Right ventricle myocardium superior (tissue), 1 donor: ENCODE measurements at regions not wholly inside any gene's neighbourhood (a gene's known extent, or its start where the extent isn't known, plus 50 kb on each side); places are given as distances from the start of the nearest gene placed in this dataset.

Source experiments
- ATAC-seq: fragments of 200-7000 bp; cut with Tn5 transposase; one replicate; pipeline ENCODE4 v1.9.1; 2020; ENCODE audit warnings: mild to moderate bottlenecking; ENCODE audit not compliant: poor library complexity
- DNase-seq: peaks from one replicate; pipeline ENCODE4 v3.0.0-alpha.2; 2020
- intact Hi-C: fragments of 100-400 bp; cut with DNase I; formaldehyde crosslinking; loops from one replicate; pipeline ENCODE4 v1.11.2; 2022
- donor health status: DM: no; HTN: yes; CAD: no; lungs with severe emphysema.

DNA sequence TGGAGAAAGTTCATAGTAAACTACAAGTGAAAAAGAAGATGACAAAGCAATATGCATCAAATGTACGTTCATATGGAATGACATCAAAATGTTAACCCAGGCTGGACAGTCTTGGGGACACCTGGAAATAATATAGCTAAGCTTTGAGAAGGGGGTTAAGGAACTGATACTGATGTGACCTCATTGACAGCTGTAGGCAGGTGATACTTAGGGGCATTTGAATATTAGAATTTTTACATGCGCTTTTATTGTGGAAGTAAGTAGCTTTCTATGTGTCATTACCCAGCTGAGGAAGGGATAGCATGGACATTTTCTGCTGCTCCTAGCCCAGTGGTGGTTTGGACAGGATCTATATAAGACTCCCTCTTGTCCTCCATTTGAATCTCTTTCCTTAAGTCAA lies 299.7 kb downstream of the CWC27 start:
- DNase-seq (no peak), ATAC-seq (no peak)
- intact Hi-C loops, result no loop called here

DNA sequence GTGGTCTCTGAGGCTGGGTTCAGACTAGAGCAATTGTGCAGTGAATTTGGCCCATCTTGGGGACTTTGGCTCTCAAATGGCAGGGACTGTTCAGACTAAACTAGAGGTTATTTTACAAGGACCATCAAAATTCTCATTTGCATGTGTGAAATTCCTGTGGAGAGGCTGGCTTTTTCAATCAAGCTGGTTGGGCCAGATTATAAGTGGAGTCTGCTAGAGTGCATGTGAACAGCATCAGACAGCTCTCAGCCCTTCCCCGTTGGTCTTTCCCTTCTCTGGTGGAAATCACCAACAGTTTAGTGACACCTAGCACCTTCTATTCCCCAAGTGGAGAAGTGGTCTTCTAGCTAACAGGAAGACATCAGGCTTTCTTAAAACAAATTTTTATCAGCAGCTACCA lies 301.3 kb downstream of the CWC27 start:
- intact Hi-C loops, result no loop called here
- DNase-seq (no peak), ATAC-seq (no peak)

DNA sequence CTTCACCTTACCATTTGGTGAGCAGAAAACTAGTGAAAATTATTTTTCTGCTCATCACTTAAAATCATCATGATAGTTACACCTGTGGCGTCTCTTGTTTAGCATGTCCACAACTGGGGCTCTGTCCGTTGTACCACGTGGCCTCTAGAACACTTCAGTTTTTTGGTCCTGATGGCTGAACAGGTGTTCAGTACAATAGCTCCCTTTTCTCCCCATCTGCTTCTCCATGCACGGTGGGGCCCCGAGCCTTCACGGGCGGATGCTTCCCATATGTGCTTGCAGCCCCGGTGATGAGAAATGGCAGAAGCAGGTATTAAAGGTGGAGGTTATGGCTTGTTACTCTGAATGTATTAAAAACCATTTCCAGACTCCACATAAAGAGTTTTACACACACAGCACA lies 304.1 kb downstream of the CWC27 start:
- ATAC-seq (no peak), DNase-seq (no peak)
- intact Hi-C loops, result no loop called here

DNA sequence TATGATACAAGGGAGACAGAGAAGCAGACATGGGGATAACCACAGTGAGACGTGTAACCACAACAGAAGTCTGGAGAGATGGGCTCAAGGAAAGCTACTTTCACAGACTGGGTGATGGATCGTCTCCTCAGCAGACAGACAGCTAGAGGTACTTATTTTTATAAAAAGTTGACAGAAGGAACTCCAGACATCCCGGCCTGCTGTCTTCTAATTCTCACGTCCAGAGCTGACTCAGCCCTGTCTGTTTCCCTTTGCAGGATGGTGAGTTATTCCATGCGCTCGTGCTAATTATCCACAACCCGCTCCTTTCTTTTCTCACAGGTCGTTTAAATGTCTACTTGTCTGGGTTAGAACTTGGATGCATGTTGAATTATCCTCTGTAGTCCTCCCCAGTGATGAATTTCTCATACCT lies 304.5 kb downstream of the CWC27 start:
- DNase-seq, result no peak

DNA sequence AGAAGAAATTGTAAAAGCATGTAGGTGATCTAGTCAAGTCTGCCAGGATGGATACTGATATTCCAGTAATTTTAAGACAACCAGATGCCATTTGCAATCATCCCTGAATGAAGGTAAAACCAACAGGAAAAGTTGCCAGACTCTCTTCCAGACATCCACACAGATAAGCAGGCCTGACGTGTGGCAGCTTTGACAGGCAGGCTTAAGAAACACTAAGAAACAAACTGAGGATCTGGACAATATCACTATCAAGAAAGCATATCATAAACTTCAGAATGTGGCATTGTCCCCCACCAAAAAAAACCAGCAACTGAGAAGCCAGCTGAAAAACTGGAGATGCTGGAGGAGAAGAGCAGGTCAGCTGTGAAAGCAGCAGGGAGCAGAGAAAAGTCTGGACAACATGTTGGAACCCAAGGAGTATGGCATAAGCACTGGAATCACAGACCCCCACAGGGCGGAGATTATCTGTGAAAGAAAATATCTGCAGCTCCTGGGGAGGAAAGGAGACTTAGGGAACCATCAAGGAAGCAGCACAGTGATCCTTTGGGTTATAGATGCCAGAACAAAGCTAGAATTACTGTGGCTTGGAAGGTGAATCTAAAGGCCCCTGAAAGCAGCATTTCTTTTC lies 307.0 kb downstream of the CWC27 start:
- intact Hi-C loops, result no loop called here
- DNase-seq (no peak), ATAC-seq (no peak)

More for the DNA sequence above, 304.5 kb downstream of the CWC27 start:
- intact Hi-C loops, result no loop called here
- ATAC-seq, result no peak

DNA sequence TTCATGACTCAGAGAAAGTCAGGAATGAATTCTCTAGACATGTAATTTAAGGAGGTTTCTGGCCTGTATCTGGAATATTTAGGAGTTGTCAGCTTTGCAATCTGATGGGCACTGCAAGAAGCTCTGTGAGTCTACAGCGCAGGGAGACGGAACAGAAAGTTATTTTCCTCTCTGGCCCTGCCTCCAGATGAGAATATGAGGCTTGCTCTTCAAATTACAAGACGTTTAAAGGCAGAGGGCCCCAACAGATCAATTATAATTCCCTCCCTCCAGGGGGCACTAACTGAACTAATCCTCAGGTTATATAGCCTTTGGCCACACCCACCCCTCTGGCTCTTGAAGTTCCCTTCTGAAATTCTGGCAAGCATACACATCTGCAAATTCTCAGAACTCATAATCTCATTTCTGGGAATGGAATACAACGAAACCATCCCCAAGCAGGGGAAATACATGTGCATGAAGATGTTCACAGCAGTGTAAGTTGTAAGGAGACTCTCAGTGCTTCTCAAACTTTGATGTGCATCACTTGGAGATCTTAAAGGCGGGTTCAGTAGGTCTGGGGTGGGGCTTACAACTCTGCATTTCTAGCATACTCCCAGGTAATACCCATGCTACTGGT lies 307.6 kb downstream of the CWC27 start:
- ATAC-seq (peak; percentile 90), DNase-seq (peak; percentile 52)
- intact Hi-C loops, result no loop called here

DNA sequence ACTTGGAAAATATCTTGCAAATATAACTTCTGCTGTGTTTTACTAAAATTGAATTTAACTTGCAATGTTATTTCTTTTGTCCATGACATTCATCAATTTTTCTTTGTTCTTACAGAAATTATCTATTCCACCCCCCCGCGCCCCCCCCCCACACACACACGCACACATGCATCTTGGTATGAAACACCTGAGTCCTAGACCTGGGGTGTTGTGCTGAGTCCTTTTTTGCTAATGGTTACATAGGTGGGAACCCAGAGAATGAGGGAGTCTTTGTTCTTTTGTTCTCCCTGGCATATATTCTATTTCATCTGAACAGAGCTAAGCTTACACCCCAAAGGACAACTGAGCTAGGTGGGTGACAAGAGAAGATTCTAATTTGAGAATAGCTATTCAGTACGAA lies 308.9 kb downstream of the CWC27 start:
- no peak for ATAC-seq
- intact Hi-C loops, result no loop called here

DNA sequence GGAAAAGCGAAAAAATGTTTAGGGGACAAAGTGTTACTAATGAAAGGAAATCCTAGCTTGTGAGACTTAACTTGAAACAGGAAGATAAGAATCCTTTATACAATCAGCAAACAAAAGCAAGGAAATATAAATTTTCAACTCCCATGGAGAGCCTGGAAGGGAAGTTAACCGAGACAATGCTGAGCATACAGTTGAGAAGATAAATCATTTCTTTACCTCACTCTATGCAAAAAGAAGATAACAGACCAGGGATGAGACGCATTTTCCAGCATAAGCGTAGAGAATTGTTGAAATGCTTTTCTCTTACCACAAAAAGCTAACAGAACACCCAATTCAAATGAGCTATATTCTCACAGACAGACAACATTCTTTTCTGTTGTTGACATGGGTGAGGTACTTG lies 309.6 kb downstream of the CWC27 start:
- no peak for ATAC-seq
- no peak for DNase-seq
- intact Hi-C loops, result no loop called here

More for the DNA sequence above, 308.9 kb downstream of the CWC27 start:
- no peak for DNase-seq

DNA sequence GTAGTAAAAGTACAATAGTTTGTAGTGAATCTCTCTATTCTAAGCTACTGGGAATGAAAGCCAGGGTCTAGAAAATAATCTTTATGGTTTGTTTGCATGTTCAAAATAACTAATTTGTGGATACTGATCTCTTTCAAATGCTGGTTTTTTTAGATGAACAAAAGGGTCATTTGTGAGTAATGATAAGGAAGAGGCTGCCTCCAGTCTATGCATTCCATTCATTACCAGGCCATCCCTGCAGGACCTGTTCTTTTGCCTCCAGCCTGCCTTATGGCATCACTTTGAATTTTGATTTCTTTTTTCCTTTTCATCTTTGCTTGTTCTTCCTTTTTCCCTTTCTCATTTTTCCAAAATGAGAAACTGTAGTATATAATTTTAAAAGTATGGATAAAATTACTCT lies 312.3 kb downstream of the CWC27 start:
- ATAC-seq (no peak), DNase-seq (no peak)
- intact Hi-C loops, result no loop called here

DNA sequence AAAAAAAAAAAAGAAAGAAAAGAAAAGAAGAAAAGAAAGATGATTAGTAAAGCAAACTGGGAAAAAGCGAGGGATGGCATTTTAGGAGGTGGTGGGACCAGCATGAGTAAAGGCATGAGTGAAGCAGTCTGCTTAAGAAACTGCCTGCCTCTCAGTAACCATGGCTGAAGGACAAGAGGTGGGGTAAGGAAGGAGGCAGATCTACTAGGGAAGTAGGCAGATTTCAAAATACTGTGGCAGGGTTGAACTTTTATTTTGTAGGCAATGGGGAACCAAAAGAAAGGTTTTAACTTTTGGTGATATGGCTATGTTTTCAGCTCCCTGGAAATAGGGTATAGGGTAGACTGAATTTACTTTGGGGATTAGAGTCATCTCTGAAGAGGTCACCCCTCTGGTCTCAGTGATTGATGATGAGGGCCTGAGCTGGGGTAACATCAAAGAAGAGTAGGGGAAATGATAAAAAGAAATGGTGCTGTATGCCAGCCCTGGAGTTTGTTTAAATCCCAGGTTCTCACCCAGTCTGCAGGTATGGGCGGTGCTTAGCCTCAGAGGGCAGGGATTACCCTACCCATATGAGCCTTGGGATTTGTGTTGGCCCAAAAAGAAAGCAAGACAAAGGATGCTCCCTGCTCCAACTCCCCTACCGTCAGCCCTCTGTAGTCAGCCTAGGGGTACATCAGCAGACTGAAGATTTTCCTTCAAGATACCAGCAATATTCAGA lies 316.2 kb downstream of the CWC27 start:
- no peak for DNase-seq
- no peak for ATAC-seq
- intact Hi-C loops, result no loop called here

DNA sequence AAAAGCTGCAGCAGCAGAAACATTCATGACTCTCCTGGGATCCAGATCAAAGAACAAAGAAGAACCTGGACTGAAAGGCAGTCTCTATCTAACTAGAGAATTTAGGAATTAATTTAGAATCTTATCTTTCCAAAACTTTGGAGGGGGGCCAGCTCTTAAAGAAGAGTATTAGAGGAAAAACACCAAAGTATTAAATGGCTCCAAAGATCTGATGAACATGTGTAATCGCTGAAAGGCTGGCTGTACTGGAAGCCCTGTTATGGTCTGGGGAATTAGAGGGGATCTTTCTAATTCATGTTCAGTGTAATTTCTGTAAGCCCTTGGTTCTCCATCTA lies 316.8 kb downstream of the CWC27 start:
- intact Hi-C loops, result no loop called here
- DNase-seq (no peak), ATAC-seq (no peak)

DNA sequence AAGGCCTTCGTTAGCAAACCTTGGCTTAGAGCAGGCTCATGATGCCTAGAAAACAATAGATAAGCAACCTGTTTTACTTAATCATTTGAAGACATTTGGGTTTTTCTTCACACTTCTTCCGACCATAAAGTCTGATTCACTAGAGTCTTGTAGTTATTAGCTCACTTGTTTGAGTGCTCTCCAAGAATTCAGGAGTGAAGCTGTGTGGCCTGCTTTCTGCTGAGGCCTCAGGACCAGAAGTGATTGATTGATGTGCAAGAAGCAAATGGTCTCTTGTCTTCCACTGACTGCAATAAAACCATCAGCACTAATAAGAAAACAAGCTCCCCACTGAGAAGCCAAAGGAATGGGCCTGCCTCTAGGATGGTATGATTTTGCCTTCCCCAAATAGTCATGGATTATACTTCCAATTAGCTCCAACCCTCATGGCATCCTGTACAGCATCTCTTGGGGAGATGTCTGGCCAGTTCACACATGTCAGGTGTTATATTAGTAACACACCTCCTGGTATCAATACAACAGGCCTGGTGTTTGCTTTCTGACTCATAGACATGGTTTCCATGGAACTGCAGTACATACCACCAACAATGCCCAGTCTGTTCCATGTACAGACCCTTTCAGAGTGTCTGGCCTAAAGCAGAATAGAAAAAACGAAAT lies 317.6 kb downstream of the CWC27 start:
- DNase-seq (no peak), ATAC-seq (no peak)
- intact Hi-C loops, result no loop called here

DNA sequence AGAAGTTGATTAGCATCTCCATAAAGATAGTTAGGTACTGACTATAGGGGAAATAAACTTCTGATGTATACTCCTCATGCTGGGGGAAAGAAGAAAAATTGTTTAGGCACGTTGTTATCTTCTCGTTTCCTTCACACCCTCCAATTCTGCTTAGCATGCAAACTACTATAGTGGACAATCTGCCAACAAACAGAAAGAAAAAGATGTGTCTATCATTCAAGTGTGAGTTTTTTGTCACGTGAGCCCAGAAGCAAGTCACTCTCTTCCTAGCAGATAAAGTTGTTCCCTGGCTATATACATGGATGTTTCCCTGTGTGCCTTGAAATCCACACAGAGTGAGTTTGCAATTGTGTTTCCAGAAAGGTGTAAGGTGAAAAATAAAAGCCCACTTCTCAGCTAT lies 318.4 kb downstream of the CWC27 start:
- no peak for ATAC-seq
- DNase-seq, result no peak
- intact Hi-C loops, result no loop called here

DNA sequence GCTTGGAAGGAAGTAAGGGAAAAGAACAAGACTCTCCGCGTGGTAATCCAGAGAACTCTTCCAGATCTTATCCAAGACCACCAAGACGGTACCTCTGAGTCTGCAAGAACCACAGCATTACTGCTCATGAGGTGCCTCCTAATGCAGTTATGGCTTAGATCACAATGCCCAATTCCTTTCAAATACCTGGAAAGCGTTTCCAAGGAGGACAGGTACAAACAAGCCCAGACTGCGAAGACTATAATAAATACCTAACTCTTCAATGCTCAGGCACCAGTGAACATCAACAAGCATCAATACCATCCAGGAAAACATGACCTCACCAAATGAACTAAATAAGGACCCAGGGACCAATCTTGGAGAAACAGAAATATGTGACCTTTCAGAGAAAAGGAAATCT lies 325.5 kb downstream of the CWC27 start:
- intact Hi-C loops, result no loop called here
- DNase-seq (no peak), ATAC-seq (no peak)

DNA sequence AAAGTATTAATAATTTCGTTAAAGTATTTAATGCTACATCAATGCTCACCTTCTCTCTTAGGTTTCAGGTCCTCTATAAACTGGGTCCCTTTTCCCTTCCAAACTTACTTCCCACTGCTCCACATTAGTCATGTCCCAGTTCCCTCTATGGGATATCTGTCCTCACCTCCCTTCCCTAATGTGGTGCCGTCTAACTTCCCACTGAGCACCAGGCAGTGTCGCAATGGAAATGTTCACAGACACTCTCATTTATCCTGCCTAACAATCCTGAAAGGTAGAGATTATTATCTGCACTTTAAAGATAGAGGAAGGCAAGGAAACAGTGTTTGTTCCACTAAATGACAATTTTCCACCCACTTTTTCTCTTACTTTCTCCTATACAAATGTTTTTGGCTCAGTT lies 329.7 kb downstream of the CWC27 start:
- DNase-seq (no peak), ATAC-seq (no peak)
- intact Hi-C loops, result no loop called here
